ENCODE measurements at regions not wholly inside any gene's neighbourhood (a gene's known extent, or its start where the extent isn't known, plus 50 kb on each side); places are given as distances from the start of the nearest gene placed in this dataset.

- no peak for TF ChIP-seq CTCF (conservative IDR thresholded peaks at IDR 0.05)
- no peak for TF ChIP-seq EZH2 (IDR thresholded peaks at IDR 0.05; ENCODE audit: low read depth)
Measured at GRCh38 chr20:11162026-11162775, 488.4 kb upstream of the JAG1 start.
